HFFc6 (cell line): ENCODE measurements at regions not wholly inside any gene's neighbourhood (a gene's known extent, or its start where the extent isn't known, plus 50 kb on each side); places are given as distances from the start of the nearest gene placed in this dataset.
"Not testable (repeated sequence)": the region's sequence is repeated elsewhere in the genome, so short reads cannot be mapped to it uniquely, and the experiment has no call there.

Source experiments
- DNase-seq: peaks from one replicate; pipeline ENCODE4 v3.0.0-alpha.2; 2018
- H3K27ac Mint-ChIP-seq: 2 replicates; pipeline ENCODE4 v1.8.0; 2020; ENCODE audit warnings: mild to moderate bottlenecking, mixed read lengths
- H3K27me3 Mint-ChIP-seq: 2 replicates; pipeline ENCODE4 v1.8.0; 2021; ENCODE audit warnings: mild to moderate bottlenecking, moderate library complexity, mixed read lengths; ENCODE audit not compliant: insufficient read depth
- H3K36me3 Mint-ChIP-seq: 2 replicates; pipeline ENCODE4 v1.8.0; 2021; ENCODE audit warnings: low read depth, mixed read lengths
- H3K4me1 Mint-ChIP-seq: 2 replicates; pipeline ENCODE4 v1.8.0; 2020; ENCODE audit warnings: low read depth, mixed read lengths
- H3K4me3 Mint-ChIP-seq: 2 replicates; pipeline ENCODE4 v1.8.0; 2020; ENCODE audit warnings: mild to moderate bottlenecking, moderate library complexity, mixed read lengths
- H3K9me3 Mint-ChIP-seq: 2 replicates; pipeline ENCODE4 v1.8.0; 2020; ENCODE audit warnings: mild to moderate bottlenecking, mixed read lengths
- CTCF ChIP-seq: fragments of 200-600 bp; sonication (generic); IDR thresholded peaks from 2 replicates; pipeline ENCODE4 v1.5.0; 2021; ENCODE audit warnings: antibody characterized with exemption, mild to moderate bottlenecking

- Mint-ChIP-seq H3K36me3 (peaks cover 6% of the 10 kb centered on the region), H3K4me3 (no peak overlapping the region), H3K9me3 (peaks cover 14% of the 10 kb centered on the region), H3K27me3 (peaks cover 16% of the 10 kb centered on the region), H3K27ac (no peak overlapping the region), H3K4me1 (no peaks in the 10 kb centered on the region)
- no peak for TF ChIP-seq CTCF
- DNase-seq: no peak
These were observed 62.4 kb downstream of the CRYBB2 start for GRCh38 chr22:25281675-25282345.

GRCh38 chr22:25282346-25282670, 62.9 kb downstream of the CRYBB2 start:
- H3K4me1 Mint-ChIP-seq: no peaks in the 10 kb centered on the region
- no peak overlapping the region for H3K27ac Mint-ChIP-seq
- TF ChIP-seq CTCF: no peak
- H3K9me3 Mint-ChIP-seq: peaks cover 14% of the 10 kb centered on the region
- no peak for DNase-seq
- H3K36me3 Mint-ChIP-seq: peaks cover 6% of the 10 kb centered on the region
- H3K4me3 Mint-ChIP-seq: no peak overlapping the region
- peaks cover 16% of the 10 kb centered on the region for H3K27me3 Mint-ChIP-seq

- peaks cover 6% of the 10 kb centered on the region for H3K36me3 Mint-ChIP-seq
- TF ChIP-seq CTCF: no peak
- peaks cover 14% of the 10 kb centered on the region for H3K9me3 Mint-ChIP-seq
- H3K4me1 Mint-ChIP-seq: no peaks in the 10 kb centered on the region
- DNase-seq: no peak
- no peak overlapping the region for H3K27ac Mint-ChIP-seq
- H3K27me3 Mint-ChIP-seq: peaks cover 16% of the 10 kb centered on the region
- H3K4me3 Mint-ChIP-seq: no peak overlapping the region
These were observed 63.5 kb downstream of the CRYBB2 start for GRCh38 chr22:25282671-25283561.

DNA sequence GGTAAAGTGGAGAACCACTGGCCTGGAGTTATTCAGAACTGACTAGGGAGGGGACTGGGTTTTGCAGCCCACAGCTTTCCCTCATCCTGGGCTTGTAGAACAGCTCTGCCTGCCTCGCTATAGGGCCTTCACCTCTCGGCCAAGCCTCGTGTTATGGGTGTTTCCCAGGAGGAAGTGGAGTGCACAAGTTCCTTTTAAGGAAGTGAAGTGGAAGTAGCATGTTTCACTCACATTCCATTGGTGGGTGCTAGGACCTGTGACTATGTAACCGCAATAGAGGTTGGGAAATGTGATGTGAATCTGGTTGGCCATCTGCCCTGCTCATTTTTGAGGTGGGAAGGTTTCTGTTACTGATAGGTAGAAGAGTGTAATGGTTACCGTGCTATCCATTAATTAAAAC, 69.0 kb downstream of the CRYBB2 start:
- not testable (repeated sequence) for H3K4me1 Mint-ChIP-seq, H3K27me3 Mint-ChIP-seq, DNase-seq, H3K27ac Mint-ChIP-seq, H3K36me3 Mint-ChIP-seq, H3K4me3 Mint-ChIP-seq
- peaks cover 11% of the 10 kb centered on the region for H3K9me3 Mint-ChIP-seq

DNA sequence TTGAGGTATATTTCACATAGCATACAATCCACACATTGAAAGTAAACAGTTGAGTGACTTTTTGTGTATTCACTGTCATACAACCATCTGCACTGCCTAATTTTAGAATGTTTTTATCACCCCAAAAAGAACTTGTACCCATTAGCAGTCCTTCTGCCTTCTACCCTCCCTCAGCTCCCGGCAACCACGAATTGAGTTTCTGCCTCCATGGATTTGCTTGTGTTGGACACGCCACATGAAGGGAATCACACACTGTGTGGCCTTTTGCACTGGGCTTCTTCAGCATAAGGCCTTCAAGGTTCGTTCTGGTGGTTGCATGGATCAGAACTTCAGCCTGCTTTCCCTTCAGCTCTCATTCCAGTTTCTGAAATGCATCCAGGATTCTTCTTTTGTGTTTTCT, 82.5 kb downstream of the CRYBB2 start:
- not testable (repeated sequence) for H3K36me3 Mint-ChIP-seq, H3K4me3 Mint-ChIP-seq, DNase-seq, H3K27ac Mint-ChIP-seq, H3K9me3 Mint-ChIP-seq, H3K27me3 Mint-ChIP-seq, H3K4me1 Mint-ChIP-seq

DNA sequence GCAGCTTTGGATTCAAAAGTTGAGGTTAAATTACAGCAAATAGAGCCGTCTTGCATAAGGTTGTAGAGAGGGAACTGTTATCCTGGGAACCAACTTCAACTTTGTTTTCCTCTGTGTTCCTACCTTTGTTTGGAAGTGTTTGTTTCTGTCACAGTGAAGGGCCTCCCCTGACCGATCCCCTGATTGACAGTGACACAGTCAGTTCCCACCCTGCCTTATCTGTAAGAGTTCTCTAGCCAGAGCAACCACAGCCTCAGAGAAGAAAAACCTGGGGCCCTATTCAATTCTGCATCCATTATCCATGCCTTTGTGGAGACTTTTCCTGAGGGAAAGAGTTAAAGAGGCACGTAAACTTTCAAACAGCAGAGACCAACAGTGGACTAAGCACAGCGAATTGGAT, 90.1 kb downstream of the CRYBB2 start:
- H3K27me3 Mint-ChIP-seq, H3K36me3 Mint-ChIP-seq, H3K27ac Mint-ChIP-seq, H3K4me3 Mint-ChIP-seq, DNase-seq, H3K9me3 Mint-ChIP-seq, H3K4me1 Mint-ChIP-seq: not testable (repeated sequence)

DNA sequence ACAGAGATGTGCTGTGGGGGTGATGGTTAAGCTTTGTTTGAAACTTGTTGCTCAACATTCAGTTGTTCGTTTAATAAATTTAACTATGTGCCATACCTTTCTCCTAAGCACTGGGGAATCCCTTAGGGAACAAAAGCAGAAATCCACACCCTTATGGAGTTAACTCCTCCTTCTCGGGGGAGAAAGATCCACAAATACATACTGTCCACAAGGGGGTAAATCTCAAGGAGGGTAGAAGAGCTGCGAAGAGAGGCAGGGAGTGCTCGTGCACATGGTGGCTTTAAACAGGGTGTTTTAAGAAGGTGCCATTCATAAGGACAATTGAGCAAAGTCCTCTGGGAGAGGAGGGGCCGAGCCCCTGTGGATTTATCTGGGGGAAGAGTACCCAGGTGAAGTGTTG, 92.5 kb downstream of the CRYBB2 start:
- not testable (repeated sequence) for DNase-seq, H3K9me3 Mint-ChIP-seq, H3K27ac Mint-ChIP-seq, H3K4me3 Mint-ChIP-seq, H3K36me3 Mint-ChIP-seq, H3K27me3 Mint-ChIP-seq, H3K4me1 Mint-ChIP-seq
